HUES64 (cell line): ENCODE measurements at regions not wholly inside any gene's neighbourhood (a gene's known extent, or its start where the extent isn't known, plus 50 kb on each side); places are given as distances from the start of the nearest gene placed in this dataset.
"Not testable (repeated sequence)": the region's sequence is repeated elsewhere in the genome, so short reads cannot be mapped to it uniquely, and the experiment has no call there.

Experiments
- H3K27ac ChIP-seq: 2 replicates; pipeline ENCODE4 v1.7.0; 2013; ENCODE audit warnings: low read depth, low read length, inconsistent platforms
- H3K27me3 ChIP-seq: 2 replicates; pipeline ENCODE4 v1.6.1; 2013; ENCODE audit warnings: mild to moderate bottlenecking, low read length; ENCODE audit not compliant: insufficient read depth
- H3K36me3 ChIP-seq: 2 replicates; pipeline ENCODE4 v1.6.1; 2013; ENCODE audit warnings: mild to moderate bottlenecking, low read length; ENCODE audit not compliant: insufficient read depth
- H3K4me1 ChIP-seq: 2 replicates; pipeline ENCODE4 v1.6.1; 2013; ENCODE audit warnings: mild to moderate bottlenecking, low read length, moderate library complexity; ENCODE audit not compliant: insufficient read depth
- H3K4me3 ChIP-seq: 2 replicates; pipeline ENCODE4 v1.5.1; 2013; ENCODE audit warnings: mild to moderate bottlenecking, low read length, moderate library complexity
- H3K9ac ChIP-seq: 2 replicates; pipeline ENCODE4 v1.6.1; 2013; ENCODE audit warnings: mild to moderate bottlenecking, low read depth, low read length
- H3K9me3 ChIP-seq: 2 replicates; pipeline ENCODE4 v1.6.1; 2013; ENCODE audit warnings: low read depth, low read length; ENCODE audit not compliant: insufficient read depth
- WGBS: fragments of 150-250, 120-280 bp; methylation state at CpG from one replicate; pipeline ENCODE4 v1.1.7; 2013; ENCODE audit warnings: missing lambda C conversion rate; 5-methylcytosine and 5-hydroxymethylcytosine counted together

- no peaks in the 10 kb centered on the region for H3K9me3 ChIP-seq
- H3K36me3 ChIP-seq, result no peaks in the 10 kb centered on the region
- no peak overlapping the region for H3K27ac ChIP-seq
- no peaks in the 10 kb centered on the region for H3K27me3 ChIP-seq
- no peak overlapping the region for H3K4me3 ChIP-seq
- H3K4me1 ChIP-seq, result no peaks in the 10 kb centered on the region
- 87% methylated on average over 1 of the region's 3 CpGs for WGBS
- no peak overlapping the region for H3K9ac ChIP-seq
Observed at GRCh38 chr5:124819201-124819600, 72.8 kb upstream of the ZNF608 start.

GRCh38 chr5:124822647-124823046 is 76.2 kb upstream of the ZNF608 start:
- H3K27me3 ChIP-seq, result no peaks in the 10 kb centered on the region
- no peaks in the 10 kb centered on the region for H3K36me3 ChIP-seq
- H3K4me1 ChIP-seq, result no peaks in the 10 kb centered on the region
- 81% methylated on average over 2 of the region's 2 CpGs for WGBS
- H3K27ac ChIP-seq, result no peak overlapping the region
- no peak overlapping the region for H3K9ac ChIP-seq
- no peaks in the 10 kb centered on the region for H3K9me3 ChIP-seq
- no peak overlapping the region for H3K4me3 ChIP-seq

- Histone ChIP-seq H3K9ac (no peak overlapping the region), H3K36me3 (no peaks in the 10 kb centered on the region), H3K4me3 (no peak overlapping the region), H3K4me1 (no peaks in the 10 kb centered on the region), H3K27me3 (no peaks in the 10 kb centered on the region), H3K27ac (no peak overlapping the region), H3K9me3 (no peaks in the 10 kb centered on the region)
- 81% methylated on average over 3 of the region's 3 CpGs for WGBS
Observed at GRCh38 chr5:124823380-124823779, 76.9 kb upstream of the ZNF608 start.

- 89% methylated on average over 3 of the region's 4 CpGs for WGBS
- Histone ChIP-seq H3K27me3 (no peaks in the 10 kb centered on the region), H3K4me3 (no peak overlapping the region), H3K36me3 (no peaks in the 10 kb centered on the region), H3K27ac (no peak overlapping the region), H3K4me1 (peaks cover 5% of the 10 kb centered on the region), H3K9me3 (no peaks in the 10 kb centered on the region), H3K9ac (no peak overlapping the region)
Observed at GRCh38 chr5:124824637-124825158, 78.3 kb upstream of the ZNF608 start.

- 86% methylated on average over 3 of the region's 5 CpGs for WGBS
- Histone ChIP-seq H3K4me3 (no peak overlapping the region), H3K9ac (no peak overlapping the region), H3K27me3 (no peaks in the 10 kb centered on the region), H3K9me3 (no peaks in the 10 kb centered on the region), H3K27ac (no peak overlapping the region), H3K4me1 (peaks cover 5% of the 10 kb centered on the region), H3K36me3 (no peaks in the 10 kb centered on the region)
Observed at GRCh38 chr5:124825250-124825982, 79.0 kb upstream of the ZNF608 start.

GRCh38 chr5:124825983-124826337 is 79.5 kb upstream of the ZNF608 start:
- peaks cover 5% of the 10 kb centered on the region for H3K4me1 ChIP-seq
- H3K36me3 ChIP-seq, result no peaks in the 10 kb centered on the region
- no peaks in the 10 kb centered on the region for H3K9me3 ChIP-seq
- H3K4me3 ChIP-seq, result no peak overlapping the region
- H3K27me3 ChIP-seq, result no peaks in the 10 kb centered on the region
- no peak overlapping the region for H3K9ac ChIP-seq
- H3K27ac ChIP-seq, result no peak overlapping the region
- WGBS, result 91% methylated on average over 1 of the region's 1 CpG

- no peaks in the 10 kb centered on the region for H3K36me3 ChIP-seq
- 93% methylated on average over 2 of the region's 2 CpGs for WGBS
Observed at GRCh38 chr5:124828731-124829234, 82.3 kb upstream of the ZNF608 start.

GRCh38 chr5:124831687-124832240 is 85.3 kb upstream of the ZNF608 start:
- peaks cover 24% of the 10 kb centered on the region for H3K9me3 ChIP-seq
- H3K4me3 ChIP-seq, result no peak overlapping the region

More at GRCh38 chr5:124828731-124829234, 82.3 kb upstream of the ZNF608 start:
- Histone ChIP-seq H3K27ac (no peak overlapping the region), H3K4me1 (peaks cover 5% of the 10 kb centered on the region), H3K9ac (no peak overlapping the region), H3K9me3 (peaks cover 13% of the 10 kb centered on the region), H3K27me3 (no peaks in the 10 kb centered on the region), H3K4me3 (no peak overlapping the region)

GRCh38 chr5:124832510-124832909 is 86.1 kb upstream of the ZNF608 start:
- Histone ChIP-seq H3K9ac (no peak overlapping the region), H3K27ac (no peak overlapping the region), H3K36me3 (no peaks in the 10 kb centered on the region), H3K27me3 (no peaks in the 10 kb centered on the region), H3K4me1 (peaks cover 5% of the 10 kb centered on the region), H3K4me3 (no peak overlapping the region), H3K9me3 (peaks cover 28% of the 10 kb centered on the region)

More at GRCh38 chr5:124831687-124832240, 85.3 kb upstream of the ZNF608 start:
- Histone ChIP-seq H3K27ac (no peak overlapping the region), H3K4me1 (peaks cover 5% of the 10 kb centered on the region), H3K27me3 (no peaks in the 10 kb centered on the region), H3K9ac (no peak overlapping the region), H3K36me3 (no peaks in the 10 kb centered on the region)

GRCh38 chr5:124836314-124836713 is 89.9 kb upstream of the ZNF608 start:
- H3K4me3 ChIP-seq, H3K27me3 ChIP-seq, H3K9ac ChIP-seq, H3K27ac ChIP-seq, H3K36me3 ChIP-seq, H3K4me1 ChIP-seq: not testable (repeated sequence)
- 93% methylated on average over 2 of the region's 2 CpGs for WGBS
- peaks cover 28% of the 10 kb centered on the region for H3K9me3 ChIP-seq

GRCh38 chr5:124839371-124839998 is 93.0 kb upstream of the ZNF608 start:
- Histone ChIP-seq H3K9ac (no peak overlapping the region), H3K27ac (no peak overlapping the region), H3K4me3 (no peak overlapping the region), H3K36me3 (no peaks in the 10 kb centered on the region), H3K27me3 (no peaks in the 10 kb centered on the region), H3K9me3 (peaks cover 14% of the 10 kb centered on the region), H3K4me1 (no peaks in the 10 kb centered on the region)
